Endothelial cell of umbilical vein (primary cell): ENCODE measurements at regions not wholly inside any gene's neighbourhood (a gene's known extent, or its start where the extent isn't known, plus 50 kb on each side); places are given as distances from the start of the nearest gene placed in this dataset.

ENCODE experiments used
- BruUV-seq: library from RNA; stranded (reverse); fragments of 400-500 nt; replicated peaks from 2 replicates; lab custom pipeline; 2021; lab: Mats Ljungman, UMichigan
- CTCF ChIA-PET: fragments of 300-600, 350-600 bp; sonication (Branson Sonifier 250); formaldehyde crosslinking; loops from one replicate; lab custom pipeline; 2021; ENCODE audit warnings: antibody characterized with exemption, inconsistent platforms; lab: Charles Lee
- POLR2A ChIA-PET: fragments of 300-600, 350-600 bp; sonication (Branson Sonifier 250); formaldehyde crosslinking; loops from one replicate; lab custom pipeline; 2021; ENCODE audit warnings: antibody characterized with exemption, inconsistent platforms; lab: Charles Lee
- DNase-seq: peaks from one replicate; pipeline ENCODE4 v3.0.0-alpha.2; 2011; ENCODE audit warnings: low read depth, low spot score
- FAIRE-seq: peaks from 2 replicates; lab custom pipeline; 2011; peaks lifted over from hg19 to GRCh38; lab: Jason Lieb, UNC
- H2AFZ ChIP-seq: 2 replicates; pipeline ENCODE4 v1.6.0; 2012; ENCODE audit warnings: low read depth, low read length, control low read depth, inconsistent platforms
- H3K27ac ChIP-seq: 2 replicates; pipeline ENCODE4 v1.5.1; 2011; ENCODE audit warnings: low read depth, mild to moderate bottlenecking, control low read depth, low read length, moderate library complexity; ENCODE audit not compliant: insufficient read depth
- H3K27me3 ChIP-seq, 2 experiments: 2 replicates each; pipeline versions ENCODE4 v1.6.0 to v1.6.1; 2011; ENCODE audit warnings: low read length in 2 of 2, mixed read lengths in 1 of 2; ENCODE audit not compliant: control insufficient read depth in 2 of 2, insufficient read depth in 2 of 2
- H3K36me3 ChIP-seq, 2 experiments: 2 replicates in 1 of 2; 3 replicates in 1 of 2; pipeline ENCODE4 v1.5.1; 2011; ENCODE audit warnings: low read length in 2 of 2, mild to moderate bottlenecking in 1 of 2, moderate library complexity in 1 of 2; ENCODE audit not compliant: control insufficient read depth in 2 of 2, insufficient read depth in 2 of 2; ENCODE audit errors: extremely low read depth in 1 of 2
- H3K4me1 ChIP-seq: 3 replicates; pipeline ENCODE4 v1.5.1; 2011; ENCODE audit warnings: mild to moderate bottlenecking, low read length; ENCODE audit not compliant: control insufficient read depth, insufficient read depth; ENCODE audit errors: extremely low read depth
- H3K4me2 ChIP-seq: 2 replicates; pipeline ENCODE4 v1.6.1; 2011; ENCODE audit warnings: low read length, control low read depth, mixed read lengths; ENCODE audit not compliant: insufficient read depth
- H3K4me3 ChIP-seq, 3 experiments: fragments of 200-600 bp in 1 of 3; sonication (generic), shearing (Covaris generic) in 1 of 3; replicated peaks in 1 of 3; 2 replicates each; pipeline ENCODE4 v1.5.1; 2011 to 2016; ENCODE audit warnings: control low read depth in 3 of 3, low read length in 3 of 3, mild to moderate bottlenecking in 2 of 3, inconsistent platforms in 1 of 3, low read depth in 1 of 3, moderate library complexity in 1 of 3; ENCODE audit not compliant: insufficient read depth in 1 of 3
- H3K79me2 ChIP-seq: 2 replicates; pipeline ENCODE4 v1.6.0; 2012; ENCODE audit warnings: low read length, inconsistent platforms; ENCODE audit not compliant: control insufficient read depth, insufficient read depth
- H3K9ac ChIP-seq: replicated peaks from 2 replicates; pipeline ENCODE3; 2011; ENCODE audit warnings: low read length, control low read depth; ENCODE audit not compliant: insufficient read depth; ENCODE audit errors: extremely low read depth
- H3K9me1 ChIP-seq: replicated peaks from 3 replicates; pipeline ENCODE4 v1.6.0; 2011; ENCODE audit warnings: mild to moderate bottlenecking, low read length; ENCODE audit not compliant: control insufficient read depth, insufficient read depth; ENCODE audit errors: extremely low read depth
- H3K9me3 ChIP-seq: replicated peaks from 2 replicates; pipeline ENCODE4 v1.5.1; 2012; ENCODE audit warnings: low read length, inconsistent platforms; ENCODE audit not compliant: control insufficient read depth, insufficient read depth
- H4K20me1 ChIP-seq: replicated peaks from 2 replicates; pipeline ENCODE3; 2011; ENCODE audit warnings: mild to moderate bottlenecking, low read length; ENCODE audit not compliant: control insufficient read depth, insufficient read depth; ENCODE audit errors: extremely low read depth
- CTCF ChIP-seq, 2 donors: IDR thresholded peaks; 1 replicate in 1 of 2; 2 replicates in 1 of 2; pipeline ENCODE4 v1.5.1; 2011; ENCODE audit warnings: low read length in 2 of 2, mild to moderate bottlenecking in 2 of 2, moderate library complexity in 2 of 2, control low read depth in 1 of 2, inconsistent platforms in 1 of 2, low read depth in 1 of 2; ENCODE audit not compliant: insufficient read depth in 1 of 2; ENCODE audit errors: extremely low read depth in 1 of 2
- EZH2 ChIP-seq: IDR thresholded peaks from 2 replicates; pipeline ENCODE4 v1.6.1; 2012; ENCODE audit warnings: borderline replicate concordance, low read depth, mild to moderate bottlenecking, moderate library complexity, low read length, inconsistent platforms; ENCODE audit not compliant: severe bottlenecking
- FOS ChIP-seq: IDR thresholded peaks from 2 replicates; pipeline ENCODE4 v1.6.1; 2011; ENCODE audit warnings: mild to moderate bottlenecking, low read length, moderate library complexity, borderline replicate concordance; ENCODE audit not compliant: insufficient read depth
- GATA2 ChIP-seq: IDR thresholded peaks from 2 replicates; pipeline ENCODE4 v1.7.0; 2011; ENCODE audit warnings: low read depth, mild to moderate bottlenecking, moderate library complexity, mixed read lengths, low read length; ENCODE audit not compliant: insufficient read length, insufficient read depth
- JUN ChIP-seq: IDR thresholded peaks from 2 replicates; pipeline ENCODE4 v1.6.1; 2011; ENCODE audit warnings: borderline replicate concordance, low read depth; ENCODE audit not compliant: insufficient read length, insufficient read depth
- MYC ChIP-seq: IDR thresholded peaks from one replicate; pipeline ENCODE4 v1.6.1; 2011; ENCODE audit warnings: mild to moderate bottlenecking, low read depth, low read length
- POLR2A ChIP-seq: IDR thresholded peaks from 2 replicates; pipeline ENCODE4 v1.6.1; 2012; ENCODE audit warnings: low read depth, mild to moderate bottlenecking, control low read depth, low read length
- POLR2AphosphoS5 ChIP-seq: IDR thresholded peaks from 2 replicates; pipeline ENCODE4 v1.6.1; 2012; ENCODE audit warnings: low read depth, mild to moderate bottlenecking, control low read depth, low read length, moderate library complexity; ENCODE audit not compliant: insufficient read depth
- dilution Hi-C: fragments of 300-500 bp; cut with MboI; formaldehyde crosslinking; loops from one replicate; pipeline ENCODE4 v1.15.0; 2019; ENCODE audit warnings: low sequenced_read_pairs; ENCODE audit not compliant: extremely low pct_ligation_motif_present
- intact Hi-C: fragments of 100-400 bp; cut with micrococcal nuclease; formaldehyde crosslinking; loops from one replicate; pipeline ENCODE4 v1.10.0; 2022
- TF ChIP-seq, protein P1 (sequence below): IDR thresholded peaks from 2 replicates; pipeline ENCODE4 v1.6.1; 2011; ENCODE audit not compliant: insufficient read depth, insufficient read length

GRCh38 chr22:48121984-48122383, 1359.5 kb downstream of the TBC1D22A start:
- no peaks in the 10 kb centered on the region for H4K20me1 ChIP-seq
- DNase-seq (no peak), FAIRE-seq (no peak)
- no peak for TF ChIP-seq JUN
- TF ChIP-seq, protein P1, sequence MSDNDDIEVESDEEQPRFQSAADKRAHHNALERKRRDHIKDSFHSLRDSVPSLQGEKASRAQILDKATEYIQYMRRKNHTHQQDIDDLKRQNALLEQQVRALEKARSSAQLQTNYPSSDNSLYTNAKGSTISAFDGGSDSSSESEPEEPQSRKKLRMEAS: no peak
- TF ChIP-seq FOS: no peak
- TF ChIP-seq EZH2: no peak
- no peak for TF ChIP-seq POLR2AphosphoS5
- TF ChIP-seq GATA2: no peak
- TF ChIP-seq POLR2A: no peak
- TF ChIP-seq MYC: no peak
- TF ChIP-seq CTCF (IDR thresholded peaks at IDR 0.05; ENCODE audit: extremely low read depth in 1 of 2, insufficient read depth in 1 of 2, low read depth in 1 of 2, low read length in 2 of 2): no peak
- H3K9ac ChIP-seq: no peak overlapping the region
- H3K4me3 ChIP-seq: no peak overlapping the region
- H3K79me2 ChIP-seq: no peaks in the 10 kb centered on the region
- dilution Hi-C loops (no loop called here), intact Hi-C loops (no loop called here)
- ChIA-PET POLR2A (no interaction called here), CTCF (no interaction called here)
- no peaks in the 10 kb centered on the region for H3K27me3 ChIP-seq
- H3K36me3 ChIP-seq: no peaks in the 10 kb centered on the region
- no peak overlapping the region for H3K27ac ChIP-seq
- H3K4me1 ChIP-seq: no peaks in the 10 kb centered on the region
- H3K4me2 ChIP-seq: no peak overlapping the region
- H3K9me1 ChIP-seq: no peaks in the 10 kb centered on the region
- no TSS peak for BruUV-seq
- H3K9me3 ChIP-seq: peaks cover 8% of the 10 kb centered on the region
- no peak overlapping the region for H2AFZ ChIP-seq
